OCI-LY3 (cell line): ENCODE measurements at regions not wholly inside any gene's neighbourhood (a gene's known extent, or its start where the extent isn't known, plus 50 kb on each side); places are given as distances from the start of the nearest gene placed in this dataset.

Source experiments
- CTCF ChIP-seq: fragments of 200-600, 300-600 bp; sonication (generic); IDR thresholded peaks from 2 replicates; pipeline ENCODE4 v1.5.1; 2014; ENCODE audit warnings: antibody characterized with exemption, low read length, low read depth
- EZH2phosphoT487 ChIP-seq: fragments of 200-600 bp; shearing (Covaris generic); IDR thresholded peaks from 2 replicates; pipeline ENCODE4 v1.6.1; 2018; ENCODE audit warnings: antibody characterized with exemption, mixed run types, low read depth

- TF ChIP-seq CTCF, result no peak
- no peak for TF ChIP-seq EZH2phosphoT487
Measured at GRCh38 chr10:4205113-4205512, 420.1 kb upstream of the KLF6 start.
